HG03558 (cell line): ENCODE measurements at regions not wholly inside any gene's neighbourhood (a gene's known extent, or its start where the extent isn't known, plus 50 kb on each side); places are given as distances from the start of the nearest gene placed in this dataset.

Experiments
- ATAC-seq: cut with Tn5 transposase; IDR thresholded peaks from one replicate; pipeline ENCODE4 v1.9.1; 2021; ENCODE audit warnings: moderate number of reproducible peaks; ENCODE audit not compliant: unreplicated experiment; ENCODE audit errors: extremely low read depth

- no peak for ATAC-seq
Observed at GRCh38 chr1:81499487-81499886, 301.2 kb upstream of the ADGRL2 start.

- no peak for ATAC-seq
Observed at GRCh38 chr1:81498471-81499462, 302.0 kb upstream of the ADGRL2 start.

- no peak for ATAC-seq
Observed at GRCh38 chr1:81496349-81496748, 304.4 kb upstream of the ADGRL2 start.

- no peak for ATAC-seq
Observed at GRCh38 chr1:81493102-81493869, 307.4 kb upstream of the ADGRL2 start.

DNA sequence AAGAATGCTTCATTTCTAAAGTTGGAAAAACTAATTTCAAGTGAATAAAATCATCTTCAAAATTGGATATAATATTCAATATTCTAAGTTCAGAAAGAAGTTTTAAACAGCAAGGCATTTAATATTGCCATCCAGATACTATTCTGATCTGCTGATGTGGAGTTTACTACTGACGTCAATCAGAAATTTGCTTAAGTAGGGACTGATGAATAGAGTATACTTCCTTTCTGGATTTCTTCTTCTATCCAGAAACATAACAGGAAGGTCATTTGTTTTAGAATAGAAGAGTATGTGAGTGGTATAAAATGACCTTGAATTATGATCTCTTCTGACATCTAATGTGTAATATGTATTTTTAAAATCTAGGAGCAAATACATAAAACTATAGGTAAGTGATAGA is 308.1 kb upstream of the ADGRL2 start:
- no peak for ATAC-seq

DNA sequence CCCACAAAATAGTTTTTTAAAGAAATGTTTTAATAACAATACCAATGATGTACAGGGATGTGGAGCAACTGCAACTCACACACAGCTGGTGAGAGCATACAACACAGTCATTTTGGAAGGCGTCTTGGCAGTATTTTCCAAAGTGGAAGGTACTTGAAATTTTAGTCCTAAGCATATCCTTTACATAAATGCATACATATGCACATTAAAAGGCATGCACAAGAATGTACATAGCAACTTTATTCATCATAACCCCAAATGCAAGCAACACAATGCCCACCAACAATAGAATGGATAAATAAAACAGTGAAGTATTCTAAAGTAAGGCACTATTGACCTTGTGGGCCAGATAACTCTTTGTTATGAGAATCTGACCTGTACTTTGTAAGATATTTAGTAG is 310.1 kb upstream of the ADGRL2 start:
- ATAC-seq: no peak

DNA sequence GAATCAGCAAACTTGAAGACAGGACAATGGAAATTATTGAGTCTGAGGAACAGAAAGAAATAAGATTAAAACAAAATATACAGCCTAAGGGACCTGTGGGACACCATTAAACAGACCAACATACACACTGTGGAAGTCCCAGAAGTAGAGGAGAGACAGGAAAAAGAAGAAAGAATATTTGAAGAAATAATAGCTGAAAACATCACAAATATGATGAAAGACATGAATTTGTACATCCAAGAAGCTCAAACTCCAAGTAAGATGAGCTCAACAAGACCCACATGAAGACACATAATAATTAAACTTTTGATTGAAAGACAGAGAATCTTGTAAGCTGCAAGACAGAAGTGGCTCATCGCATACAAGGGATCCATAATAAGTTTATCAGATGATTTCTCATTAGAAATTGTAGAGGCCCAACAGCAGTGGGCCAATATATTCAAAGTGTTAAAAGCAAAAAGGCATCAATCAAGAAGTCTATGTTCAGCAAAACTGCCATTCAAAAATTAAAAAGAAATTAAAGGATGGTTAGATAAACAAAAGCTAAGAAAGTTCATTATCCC is 311.3 kb upstream of the ADGRL2 start:
- ATAC-seq: no peak

- no peak for ATAC-seq
Observed at GRCh38 chr1:81484284-81484683, 316.4 kb upstream of the ADGRL2 start.

GRCh38 chr1:81478219-81478618 is 322.5 kb upstream of the ADGRL2 start:
- no peak for ATAC-seq

- ATAC-seq: no peak
Observed at GRCh38 chr1:81477710-81478109, 323.0 kb upstream of the ADGRL2 start.

DNA sequence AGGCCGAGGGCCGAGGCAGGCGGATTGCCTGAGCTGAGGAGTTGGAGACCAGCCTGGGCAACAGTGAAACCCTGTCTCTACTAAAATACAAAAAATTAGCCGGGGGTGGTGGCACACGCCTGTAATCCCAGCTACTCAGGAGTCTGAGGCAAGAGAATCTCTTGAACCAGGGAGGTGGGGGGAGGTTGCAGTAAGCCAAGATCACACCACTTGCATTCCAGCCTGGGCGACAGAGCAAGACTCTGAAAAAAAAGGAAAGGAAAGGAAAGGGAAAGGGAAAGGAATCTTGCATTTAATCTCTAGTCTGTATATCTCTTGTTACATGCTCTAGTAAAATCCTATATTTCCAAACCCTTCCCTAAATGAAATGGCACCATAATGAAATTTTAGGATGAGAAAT is 328.3 kb upstream of the ADGRL2 start:
- no peak for ATAC-seq

DNA sequence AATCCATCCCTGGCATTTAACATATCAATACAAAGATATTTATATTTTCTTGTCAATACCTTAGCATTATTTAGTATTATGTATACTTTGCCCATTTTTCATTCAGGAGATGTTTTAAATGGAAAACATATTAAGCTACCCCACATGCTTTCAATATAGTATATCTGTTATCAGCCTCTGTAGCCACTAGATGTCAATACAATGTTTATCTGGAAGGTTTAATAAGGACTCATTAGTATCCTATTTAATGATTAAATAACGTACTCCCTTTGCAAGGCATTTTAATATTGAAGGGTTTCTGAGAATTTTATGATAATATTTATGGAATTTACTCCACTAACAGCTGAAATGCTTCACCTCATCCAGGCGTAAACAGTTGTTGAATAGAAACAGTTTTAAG is 329.5 kb upstream of the ADGRL2 start:
- no peak for ATAC-seq

GRCh38 chr1:81470275-81470674 is 330.5 kb upstream of the ADGRL2 start:
- ATAC-seq: no peak

DNA sequence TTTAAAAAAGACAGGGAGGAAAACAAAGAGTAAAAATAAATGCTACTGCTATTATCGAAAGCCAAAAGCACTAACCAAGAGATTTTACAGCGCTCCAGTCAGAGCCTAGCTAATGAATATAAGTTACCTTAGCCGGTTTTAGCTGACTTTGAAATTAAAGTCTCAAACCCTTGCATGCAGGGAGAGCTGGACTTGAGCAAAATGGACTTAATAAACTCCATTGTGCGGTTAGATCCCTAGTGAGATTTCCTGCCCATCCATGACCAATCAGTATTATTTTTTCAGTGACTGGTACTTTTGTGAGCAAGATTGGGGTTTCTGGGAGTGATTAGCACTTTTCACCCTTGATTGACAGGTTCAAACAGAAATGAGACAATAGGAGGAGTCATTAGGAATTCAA is 333.4 kb upstream of the ADGRL2 start:
- no peak for ATAC-seq

DNA sequence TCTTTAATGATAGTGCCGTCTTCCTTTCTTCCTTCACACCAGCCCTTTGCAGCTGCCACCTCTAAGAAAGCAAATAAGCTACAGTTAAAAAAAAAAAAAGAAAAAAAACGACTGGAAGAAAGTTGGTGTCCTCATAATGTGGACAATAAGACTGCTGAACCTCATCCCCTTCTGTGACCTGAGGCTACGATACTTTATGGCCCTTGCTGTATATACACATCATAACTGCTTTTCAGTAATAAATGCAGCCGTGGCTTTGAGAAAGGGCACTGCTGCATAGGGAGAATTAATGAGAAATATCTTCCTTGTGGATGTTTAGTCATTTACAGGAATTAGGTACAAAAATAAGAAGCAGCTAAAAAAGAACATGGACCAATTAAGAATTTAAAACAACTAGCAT is 333.8 kb upstream of the ADGRL2 start:
- no peak for ATAC-seq

DNA sequence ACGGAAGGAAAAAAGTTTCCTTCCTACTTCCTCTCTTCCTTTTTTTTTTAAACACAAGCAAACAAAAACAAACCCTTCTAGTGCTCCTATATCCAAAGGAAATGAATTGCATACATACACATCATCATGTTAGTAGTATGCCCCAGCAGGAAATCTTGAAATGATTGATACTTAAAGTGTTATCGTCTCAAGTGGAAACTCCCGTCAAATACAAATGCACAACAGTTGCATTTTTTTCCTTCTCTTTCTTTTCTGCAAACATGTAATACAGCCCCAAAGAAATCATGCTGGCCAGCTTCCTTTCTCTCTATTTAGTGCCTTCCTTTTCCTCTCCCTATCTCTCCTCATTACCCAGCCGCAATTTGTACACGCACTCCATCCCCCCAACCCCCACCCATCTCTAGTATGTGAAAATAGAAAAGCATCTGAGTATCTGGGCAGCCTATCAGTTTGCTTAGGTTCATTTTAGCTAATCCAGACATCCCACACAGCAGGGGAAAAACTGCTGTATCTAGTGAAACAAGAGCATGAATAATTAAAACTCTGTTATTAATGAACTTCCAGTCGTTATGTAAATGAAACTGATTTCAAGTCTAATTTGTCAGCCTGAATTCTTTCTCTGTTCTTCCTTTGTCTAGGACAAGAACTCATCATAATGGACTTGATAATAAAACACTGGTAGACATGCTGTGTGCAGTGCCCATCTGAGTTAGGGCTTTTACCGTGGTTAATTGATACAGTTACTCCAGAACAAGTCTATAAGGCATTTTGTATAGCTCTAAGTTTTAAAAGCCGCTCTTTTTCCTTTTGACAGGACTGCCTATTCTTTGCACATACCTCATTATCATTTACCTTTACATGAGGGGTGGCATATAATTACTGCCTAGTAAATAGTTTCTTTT is 336.5 kb upstream of the ADGRL2 start:
- no peak for ATAC-seq

- no peak for ATAC-seq
Observed at GRCh38 chr1:81459043-81459442, 341.7 kb upstream of the ADGRL2 start.

DNA sequence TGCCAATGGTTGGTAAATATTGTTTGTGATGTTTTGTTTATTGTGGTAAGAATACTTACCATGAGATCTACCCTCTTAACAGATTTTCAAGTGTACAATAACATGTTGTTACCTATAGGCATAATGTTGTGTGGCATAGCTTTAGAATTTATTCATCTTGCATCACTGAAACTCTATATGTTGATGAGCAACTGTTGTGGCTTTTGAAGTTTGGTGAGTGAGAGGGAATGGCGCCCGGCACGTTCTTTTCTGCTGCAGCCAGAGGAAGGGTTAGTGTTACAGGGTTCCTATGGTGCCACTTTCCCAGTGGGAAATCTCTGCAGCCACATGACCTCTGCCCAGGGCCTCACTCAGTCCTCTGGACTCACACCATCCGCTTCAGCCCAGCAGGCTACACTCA is 342.5 kb upstream of the ADGRL2 start:
- no peak for ATAC-seq

DNA sequence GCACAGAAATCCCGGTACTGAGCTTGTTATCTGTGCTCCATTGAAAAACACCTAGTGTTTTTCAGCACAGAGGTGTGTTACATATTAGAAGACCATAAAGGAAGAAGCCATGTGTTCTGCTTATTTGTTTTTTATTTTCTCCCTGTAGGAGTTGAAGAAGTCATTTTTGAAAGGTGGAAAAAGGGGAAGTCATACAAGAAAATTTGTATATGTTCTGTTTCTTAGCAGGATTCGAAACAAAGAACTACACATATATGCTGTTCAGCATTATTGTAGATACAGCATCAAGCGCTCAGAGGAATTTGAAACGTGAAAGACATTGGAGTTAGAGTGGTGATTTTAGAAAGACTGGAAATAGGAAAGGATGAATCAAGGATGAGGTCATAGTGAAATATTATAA is 345.3 kb upstream of the ADGRL2 start:
- ATAC-seq: no peak

DNA sequence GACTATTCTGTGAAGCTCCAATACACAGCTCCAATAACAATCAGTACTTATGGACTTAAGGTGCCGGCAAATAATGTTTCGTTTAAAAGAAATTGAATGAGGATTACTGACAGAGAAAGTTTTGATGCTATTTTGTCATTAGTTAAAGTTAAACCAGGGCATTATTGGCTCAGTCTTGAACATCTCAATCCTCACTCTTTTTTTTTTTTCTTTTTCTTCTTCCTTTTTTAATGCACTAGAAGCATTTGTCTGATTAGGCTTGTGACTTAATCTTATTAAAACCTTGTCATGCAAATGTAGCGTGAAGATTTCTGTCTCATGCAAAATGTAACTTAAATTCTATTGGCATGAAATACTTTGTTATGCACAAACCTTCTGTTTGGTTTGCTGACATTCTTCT is 346.8 kb upstream of the ADGRL2 start:
- ATAC-seq: no peak
